Breast epithelium (tissue), 4 donors: ENCODE measurements at regions not wholly inside any gene's neighbourhood (a gene's known extent, or its start where the extent isn't known, plus 50 kb on each side); places are given as distances from the start of the nearest gene placed in this dataset.

Experiments
- DNase-seq, 2 donors: peaks; one replicate each; pipeline ENCODE4 v3.0.0-alpha.2; 2019; ENCODE audit warnings: low spot score in 2 of 2
- H3K27ac ChIP-seq, 2 donors: fragments of 200-600 bp; sonication (generic) in 1 of 2; one replicate each; pipeline ENCODE4 v1.5.1; 2016 to 2019; ENCODE audit warnings: mild to moderate bottlenecking in 1 of 2
- H3K27me3 ChIP-seq, 2 donors: fragments of 200-600 bp; sonication (generic) in 1 of 2; one replicate each; pipeline versions ENCODE4 v1.5.1 to v1.6.0; 2017 to 2019; ENCODE audit warnings: control low read depth in 1 of 2, mild to moderate bottlenecking in 1 of 2
- H3K36me3 ChIP-seq: fragments of 200-600 bp; one replicate; pipeline ENCODE4 v1.5.1; 2019
- H3K4me1 ChIP-seq, 2 donors: fragments of 200-600 bp; sonication (generic); one replicate each; pipeline ENCODE4 v1.5.1; 2016 to 2019; ENCODE audit warnings: control low read depth in 1 of 2
- H3K4me3 ChIP-seq, 3 donors: fragments of 200-600 bp; sonication (generic); 1 replicate in 2 of 3; 2 replicates in 1 of 3; pipeline ENCODE4 v1.5.1; 2016 to 2019; ENCODE audit warnings: mild to moderate bottlenecking in 3 of 3, moderate library complexity in 2 of 3
- H3K9me3 ChIP-seq, 2 donors: fragments of 200-600 bp; sonication (generic) in 1 of 2; one replicate each; pipeline ENCODE4 v1.5.1; 2016 to 2019; ENCODE audit warnings: control low read depth in 1 of 2
- POLR2A ChIP-seq: fragments of 450-650 bp; IDR thresholded peaks from one replicate; pipeline ENCODE4 v1.6.1; 2016; ENCODE audit warnings: antibody characterized with exemption, mild to moderate bottlenecking, moderate library complexity
- POLR2AphosphoS5 ChIP-seq, 3 donors: sonication (generic); formaldehyde crosslinking; IDR thresholded peaks; one replicate each; pipeline ENCODE4 v1.6.1; 2017; ENCODE audit warnings: antibody characterized with exemption in 3 of 3
- intact Hi-C: fragments of 100-400 bp; cut with DNase I; formaldehyde crosslinking; loops from one replicate; pipeline ENCODE4 v1.15.1; 2023; ENCODE audit warnings: low total_unique reads
- TF ChIP-seq, protein P1 (sequence below), 3 donors: fragments of 450-650 bp; IDR thresholded peaks; one replicate each; pipeline ENCODE4 v1.5.1; 2016 to 2017; ENCODE audit warnings: antibody characterized with exemption in 3 of 3, mild to moderate bottlenecking in 3 of 3, moderate library complexity in 3 of 3

- no peak for DNase-seq
- intact Hi-C loops = no loop called here
- no peaks in the 10 kb centered on the region for H3K27me3 ChIP-seq
- H3K36me3 ChIP-seq = no peaks in the 10 kb centered on the region
- H3K27ac ChIP-seq = no peak overlapping the region
- H3K4me1 ChIP-seq = no peaks in the 10 kb centered on the region
- TF ChIP-seq POLR2AphosphoS5 (IDR thresholded peaks at IDR 0.05) (no peak), POLR2A (no peak)
- TF ChIP-seq, protein P1, sequence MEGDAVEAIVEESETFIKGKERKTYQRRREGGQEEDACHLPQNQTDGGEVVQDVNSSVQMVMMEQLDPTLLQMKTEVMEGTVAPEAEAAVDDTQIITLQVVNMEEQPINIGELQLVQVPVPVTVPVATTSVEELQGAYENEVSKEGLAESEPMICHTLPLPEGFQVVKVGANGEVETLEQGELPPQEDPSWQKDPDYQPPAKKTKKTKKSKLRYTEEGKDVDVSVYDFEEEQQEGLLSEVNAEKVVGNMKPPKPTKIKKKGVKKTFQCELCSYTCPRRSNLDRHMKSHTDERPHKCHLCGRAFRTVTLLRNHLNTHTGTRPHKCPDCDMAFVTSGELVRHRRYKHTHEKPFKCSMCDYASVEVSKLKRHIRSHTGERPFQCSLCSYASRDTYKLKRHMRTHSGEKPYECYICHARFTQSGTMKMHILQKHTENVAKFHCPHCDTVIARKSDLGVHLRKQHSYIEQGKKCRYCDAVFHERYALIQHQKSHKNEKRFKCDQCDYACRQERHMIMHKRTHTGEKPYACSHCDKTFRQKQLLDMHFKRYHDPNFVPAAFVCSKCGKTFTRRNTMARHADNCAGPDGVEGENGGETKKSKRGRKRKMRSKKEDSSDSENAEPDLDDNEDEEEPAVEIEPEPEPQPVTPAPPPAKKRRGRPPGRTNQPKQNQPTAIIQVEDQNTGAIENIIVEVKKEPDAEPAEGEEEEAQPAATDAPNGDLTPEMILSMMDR (IDR thresholded peaks at IDR 0.05) = no peak
- H3K9me3 ChIP-seq = no peaks in the 10 kb centered on the region
- H3K4me3 ChIP-seq = no peak overlapping the region
These were observed 801.6 kb downstream of the LUZP2 start for GRCh38 chr11:25298450-25298849.

DNA sequence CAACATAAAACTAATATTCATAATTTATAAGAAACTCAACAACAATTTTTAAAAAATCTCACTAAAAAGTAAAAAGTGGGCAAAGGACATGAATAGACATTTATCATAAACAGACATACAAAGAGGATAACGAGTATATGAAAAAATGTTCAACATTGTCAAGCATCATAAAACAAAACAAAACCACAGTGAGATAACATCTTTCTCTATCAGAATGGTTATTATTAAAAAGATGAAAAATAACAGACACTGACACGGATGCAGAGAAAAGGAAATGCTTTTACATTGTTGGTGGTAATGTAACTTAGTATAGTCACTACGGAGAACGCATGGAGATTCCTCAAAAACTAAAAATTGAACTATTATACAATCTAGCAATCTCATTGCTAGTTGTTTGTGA lies 813.0 kb downstream of the LUZP2 start:
- intact Hi-C loops = no loop called here
- peaks cover 5% of the 10 kb centered on the region for H3K36me3 ChIP-seq
- peaks cover 0 to 6% of the 10 kb centered on the region in 2 donors for H3K9me3 ChIP-seq
- no peaks in the 10 kb centered on the region for H3K4me1 ChIP-seq
- H3K27me3 ChIP-seq = no peaks in the 10 kb centered on the region
- TF ChIP-seq POLR2A (no peak), POLR2AphosphoS5 (IDR thresholded peaks at IDR 0.05) (no peak)
- TF ChIP-seq, protein P1 (IDR thresholded peaks at IDR 0.05) = no peak
- H3K27ac ChIP-seq = no peak overlapping the region
- no peak overlapping the region for H3K4me3 ChIP-seq
- DNase-seq = no peak

DNA sequence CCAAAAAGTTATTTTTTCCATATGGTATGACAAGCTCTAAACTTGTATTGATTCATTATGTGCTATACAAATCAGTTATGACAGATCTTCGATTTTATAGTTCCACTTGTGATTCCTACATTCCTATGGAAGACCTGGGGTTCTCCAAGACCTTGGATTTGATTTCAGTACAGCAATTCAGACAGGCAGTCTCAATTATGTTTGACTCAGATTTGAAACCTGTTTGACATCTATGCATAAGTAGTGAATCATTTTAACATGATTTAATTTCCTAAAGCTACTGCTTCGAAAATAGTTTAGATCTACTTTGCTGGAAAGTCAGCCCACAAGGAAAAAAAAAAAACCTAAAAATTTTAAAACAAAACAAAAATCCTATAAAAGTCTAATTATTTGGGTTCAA lies 820.4 kb downstream of the LUZP2 start:
- TF ChIP-seq POLR2A (no peak), POLR2AphosphoS5 (IDR thresholded peaks at IDR 0.05) (no peak)
- TF ChIP-seq, protein P1 (IDR thresholded peaks at IDR 0.05) = no peak
- intact Hi-C loops = no loop called here
- Histone ChIP-seq H3K9me3 (no peaks in the 10 kb centered on the region), H3K4me3 (no peak overlapping the region), H3K27me3 (no peaks in the 10 kb centered on the region), H3K27ac (no peak overlapping the region), H3K4me1 (no peaks in the 10 kb centered on the region), H3K36me3 (peaks cover 4% of the 10 kb centered on the region)
- no peak for DNase-seq

DNA sequence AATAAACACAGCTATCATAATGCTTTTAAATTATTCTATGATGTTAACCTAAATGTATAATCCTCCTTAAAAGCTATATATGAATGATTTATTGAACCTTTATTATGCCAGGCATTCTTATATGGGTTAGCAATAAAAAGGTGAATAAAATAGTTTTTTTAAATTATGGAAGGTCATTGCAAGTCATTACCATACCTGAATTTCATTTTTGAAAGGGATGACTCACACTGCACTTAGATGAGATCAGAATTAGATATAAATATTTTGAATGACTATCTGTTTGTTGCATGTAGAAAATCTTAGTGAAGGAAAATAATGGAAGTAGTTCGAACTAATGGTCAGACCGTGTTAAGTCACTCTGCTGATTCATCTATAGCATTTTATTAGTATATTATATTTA lies 822.3 kb downstream of the LUZP2 start:
- Histone ChIP-seq H3K27ac (no peak overlapping the region), H3K9me3 (no peaks in the 10 kb centered on the region), H3K4me1 (no peaks in the 10 kb centered on the region), H3K36me3 (no peaks in the 10 kb centered on the region), H3K27me3 (no peaks in the 10 kb centered on the region), H3K4me3 (no peak overlapping the region)
- DNase-seq = no peak
- intact Hi-C loops = no loop called here
- TF ChIP-seq POLR2AphosphoS5 (IDR thresholded peaks at IDR 0.05) = no peak
- TF ChIP-seq, protein P1 (IDR thresholded peaks at IDR 0.05) = no peak
- TF ChIP-seq POLR2A = no peak

DNA sequence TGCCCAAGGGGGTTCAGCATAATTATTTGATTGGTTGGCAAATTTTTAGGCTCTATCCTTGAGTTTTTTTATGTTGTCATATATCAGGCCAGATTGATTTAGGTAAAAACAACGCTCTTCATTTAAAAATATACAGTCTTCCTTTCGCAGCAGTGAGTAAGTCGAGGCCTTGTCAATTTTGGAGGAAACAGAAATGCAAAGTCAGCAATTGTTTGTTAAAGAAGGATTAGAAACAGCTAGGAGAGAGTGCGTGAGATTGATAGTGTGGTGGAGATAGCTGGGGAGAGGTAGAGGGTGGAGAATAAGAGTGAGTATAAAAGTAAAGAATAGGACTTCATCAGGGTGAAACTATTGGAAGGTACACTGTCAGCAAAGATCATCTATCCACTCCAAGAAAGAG lies 830.8 kb downstream of the LUZP2 start:
- intact Hi-C loops = no loop called here
- DNase-seq = no peak
- Histone ChIP-seq H3K4me1 (no peaks in the 10 kb centered on the region), H3K27ac (no peak overlapping the region), H3K36me3 (no peaks in the 10 kb centered on the region), H3K9me3 (no peaks in the 10 kb centered on the region), H3K4me3 (no peak overlapping the region), H3K27me3 (no peaks in the 10 kb centered on the region)
- TF ChIP-seq POLR2A (no peak), POLR2AphosphoS5 (IDR thresholded peaks at IDR 0.05) (no peak)
- TF ChIP-seq, protein P1 (IDR thresholded peaks at IDR 0.05) = no peak
